IMR-90 (cell line): ENCODE measurements at regions not wholly inside any gene's neighbourhood (a gene's known extent, or its start where the extent isn't known, plus 50 kb on each side); places are given as distances from the start of the nearest gene placed in this dataset.

Source experiments
- ATAC-seq: fragments of 200-7000 bp; cut with Tn5 transposase; 2 replicates; pipeline ENCODE4 v1.9.1; 2020; ENCODE audit warnings: low read depth, mild to moderate bottlenecking, moderate library complexity
- BruUV-seq: library from RNA; stranded (reverse); fragments of 400-500 nt; replicated peaks from 2 replicates; lab custom pipeline; 2021; lab: Mats Ljungman, UMichigan
- CTCF ChIA-PET: fragments of 300-600 bp; formaldehyde crosslinking; extraction: SDS; loops from one replicate; lab custom pipeline; 2021; ENCODE audit warnings: antibody characterized with exemption; lab: Yijun Ruan, JAX
- POLR2A ChIA-PET: fragments of 300-600 bp; sonication (Branson Sonifier 250); formaldehyde crosslinking; loops from one replicate; lab custom pipeline; 2022; ENCODE audit warnings: antibody characterized with exemption; ENCODE audit not compliant: unreplicated experiment; lab: Charles Lee
- DNase-seq: peaks from one replicate; pipeline ENCODE4 v3.0.0; 2013
- H2AFZ ChIP-seq: replicated peaks from 2 replicates; pipeline ENCODE3; 2013; ENCODE audit warnings: low read length, mild to moderate bottlenecking; ENCODE audit not compliant: poor library complexity
- H2AK5ac ChIP-seq: 2 replicates; pipeline ENCODE4 v1.6.1; 2013; ENCODE audit warnings: low read depth, low read length, inconsistent platforms
- H2AK9ac ChIP-seq: replicated peaks from 2 replicates; pipeline ENCODE3; 2013; ENCODE audit warnings: mild to moderate bottlenecking, low read depth, low read length, moderate library complexity; ENCODE audit not compliant: poor library complexity
- H2BK120ac ChIP-seq: 2 replicates; pipeline ENCODE4 v1.6.1; 2013; ENCODE audit warnings: low read depth, low read length, inconsistent platforms
- H2BK15ac ChIP-seq: 3 replicates; pipeline ENCODE4 v1.6.1; 2013; ENCODE audit warnings: low read depth, low read length, inconsistent platforms
- H2BK20ac ChIP-seq: 2 replicates; pipeline ENCODE4 v1.6.1; 2013; ENCODE audit warnings: low read depth, mild to moderate bottlenecking, inconsistent platforms, low read length, moderate library complexity
- H2BK5ac ChIP-seq: 2 replicates; pipeline ENCODE4 v1.6.1; 2013; ENCODE audit warnings: mild to moderate bottlenecking, low read depth, low read length, inconsistent platforms; ENCODE audit not compliant: poor library complexity, severe bottlenecking
- H3K14ac ChIP-seq: replicated peaks from 2 replicates; pipeline ENCODE4 v1.6.1; 2013; ENCODE audit warnings: low read depth, low read length, inconsistent platforms
- H3K18ac ChIP-seq: 2 replicates; pipeline ENCODE4 v1.6.1; 2013; ENCODE audit warnings: low read depth, low read length, control low read depth
- H3K23ac ChIP-seq: 2 replicates; pipeline ENCODE4 v1.6.1; 2013; ENCODE audit warnings: low read depth, low read length, inconsistent platforms
- H3K27ac ChIP-seq: 2 replicates; pipeline ENCODE4 v1.5.1; 2013; ENCODE audit warnings: mild to moderate bottlenecking, control low read depth, low read length; ENCODE audit not compliant: insufficient read depth
- H3K27me3 ChIP-seq: 2 replicates; pipeline ENCODE4 v1.6.1; 2013; ENCODE audit warnings: low read length; ENCODE audit not compliant: control insufficient read depth, insufficient read depth
- H3K36me3 ChIP-seq: 2 replicates; pipeline ENCODE4 v1.6.1; 2013; ENCODE audit warnings: low read length, mixed read lengths; ENCODE audit not compliant: control insufficient read depth, insufficient read depth
- H3K4ac ChIP-seq: 2 replicates; pipeline ENCODE4 v1.6.1; 2013; ENCODE audit warnings: low read depth, low read length, inconsistent platforms
- H3K4me1 ChIP-seq: 2 replicates; pipeline ENCODE4 v1.6.1; 2013; ENCODE audit warnings: low read length, mixed read lengths; ENCODE audit not compliant: control insufficient read depth, insufficient read depth
- H3K4me2 ChIP-seq: 2 replicates; pipeline ENCODE4 v1.6.1; 2013; ENCODE audit warnings: low read depth, mild to moderate bottlenecking, control low read depth, low read length, moderate library complexity
- H3K4me3 ChIP-seq: 2 replicates; pipeline ENCODE4 v1.5.1; 2013; ENCODE audit warnings: low read depth, mild to moderate bottlenecking, control low read depth, low read length, moderate library complexity; ENCODE audit not compliant: insufficient read depth
- H3K56ac ChIP-seq: 2 replicates; pipeline ENCODE4 v1.6.1; 2013; ENCODE audit warnings: low read length, inconsistent platforms; ENCODE audit not compliant: insufficient read depth; ENCODE audit errors: extremely low read depth
- H3K79me1 ChIP-seq, 2 experiments: 2 replicates each; pipeline ENCODE4 v1.6.1; 2013; ENCODE audit warnings: low read length in 2 of 2, inconsistent platforms in 1 of 2, low read depth in 1 of 2
- H3K9ac ChIP-seq: 2 replicates; pipeline ENCODE4 v1.6.1; 2013; ENCODE audit warnings: low read depth, low read length, control low read depth
- H3K9me1 ChIP-seq: 2 replicates; pipeline ENCODE4 v1.6.1; 2013; ENCODE audit warnings: low read length, inconsistent platforms; ENCODE audit not compliant: insufficient read depth
- H3K9me3 ChIP-seq: 2 replicates; pipeline ENCODE4 v1.6.1; 2013; ENCODE audit warnings: low read length; ENCODE audit not compliant: control insufficient read depth, insufficient read depth
- H4K20me1 ChIP-seq: 2 replicates; pipeline ENCODE4 v1.6.1; 2013; ENCODE audit warnings: low read length, inconsistent platforms; ENCODE audit not compliant: insufficient read depth
- H4K5ac ChIP-seq: 2 replicates; pipeline ENCODE4 v1.6.1; 2013; ENCODE audit warnings: mild to moderate bottlenecking, low read depth, low read length, control low read depth
- H4K8ac ChIP-seq, 2 experiments: 2 replicates each; pipeline ENCODE4 v1.6.1; 2013; ENCODE audit warnings: low read depth in 2 of 2, low read length in 2 of 2, control low read depth in 1 of 2, inconsistent platforms in 1 of 2
- H4K91ac ChIP-seq: 2 replicates; pipeline ENCODE4 v1.6.1; 2013; ENCODE audit warnings: low read depth, low read length, inconsistent platforms; ENCODE audit not compliant: insufficient read depth
- BHLHE40 ChIP-seq: fragments of 150-350 bp; IDR thresholded peaks from 2 replicates; pipeline ENCODE4 v1.6.1; 2016; ENCODE audit warnings: mild to moderate bottlenecking, low read depth, low read length
- CEBPB ChIP-seq: IDR thresholded peaks from 2 replicates; pipeline ENCODE4 v1.6.1; 2012; ENCODE audit warnings: low read depth, low read length, improper control_type of control experiment
- CHD1 ChIP-seq: IDR thresholded peaks from 2 replicates; pipeline ENCODE4 v1.6.1; 2012; ENCODE audit warnings: low read depth, low read length, improper control_type of control experiment
- ELK1 ChIP-seq: fragments of 150-350 bp; IDR thresholded peaks from 2 replicates; pipeline ENCODE4 v1.6.1; 2016; ENCODE audit warnings: low read depth, mild to moderate bottlenecking, low read length, moderate library complexity, borderline replicate concordance
- FOS ChIP-seq: fragments of 150-350 bp; IDR thresholded peaks from 2 replicates; pipeline ENCODE4 v1.6.1; 2016; ENCODE audit warnings: low read depth, low read length
- MAFK ChIP-seq: IDR thresholded peaks from 2 replicates; pipeline ENCODE4 v1.6.1; 2012; ENCODE audit warnings: low read depth, low read length, improper control_type of control experiment
- MXI1 ChIP-seq: IDR thresholded peaks from 2 replicates; pipeline ENCODE4 v1.6.1; 2012; ENCODE audit warnings: low read depth, mild to moderate bottlenecking, low read length, moderate library complexity, borderline replicate concordance
- NFE2L2 ChIP-seq: fragments of 150-350 bp; IDR thresholded peaks from 2 replicates; pipeline ENCODE4 v1.6.1; 2016; ENCODE audit warnings: low read depth, mild to moderate bottlenecking, low read length
- POLR2A ChIP-seq: IDR thresholded peaks from 2 replicates; pipeline ENCODE4 v1.6.1; 2012; ENCODE audit warnings: mild to moderate bottlenecking, low read depth, low read length
- RAD21 ChIP-seq: IDR thresholded peaks from 2 replicates; pipeline ENCODE4 v1.6.1; 2012; ENCODE audit warnings: low read length, improper control_type of control experiment
- RCOR1 ChIP-seq: IDR thresholded peaks from 2 replicates; pipeline ENCODE4 v1.6.1; 2012; ENCODE audit warnings: mild to moderate bottlenecking, low read length, improper control_type of control experiment; ENCODE audit not compliant: insufficient replicate concordance
- RFX5 ChIP-seq: IDR thresholded peaks from 2 replicates; pipeline ENCODE4 v1.8.0; 2012; ENCODE audit warnings: low read depth, mild to moderate bottlenecking, low read length, moderate library complexity
- SMC3 ChIP-seq: fragments of 150-350 bp; IDR thresholded peaks from 2 replicates; pipeline ENCODE4 v1.6.1; 2016; ENCODE audit warnings: low read depth, mild to moderate bottlenecking, antibody characterized with exemption, low read length, moderate library complexity
- USF2 ChIP-seq: fragments of 150-350 bp; IDR thresholded peaks from 2 replicates; pipeline ENCODE4 v1.6.1; 2017; ENCODE audit warnings: mild to moderate bottlenecking, antibody characterized with exemption, low read length, low read depth
- WGBS, 2 experiments: methylation state at CpG; one replicate each; pipeline versions ENCODE4 v1.1.5 to v1.1.7; 2013; ENCODE audit warnings: missing lambda C conversion rate in 2 of 2; ENCODE audit not compliant: insufficient read length in 1 of 2; ENCODE audit errors: extremely low coverage in 2 of 2; 5-methylcytosine and 5-hydroxymethylcytosine counted together
- dilution Hi-C: fragments of 300-500 bp; cut with HindIII; formaldehyde crosslinking; loops from one replicate; pipeline ENCODE4 v1.14.3; 2018; ENCODE audit warnings: low sequenced_read_pairs; ENCODE audit not compliant: unreplicated experiment
- in situ Hi-C: fragments of 300-500 bp; cut with MboI; formaldehyde crosslinking; loops from 3 replicates; pipeline ENCODE4 v1.14.3; 2019; ENCODE audit warnings: low sequenced_read_pairs, inconsistent platforms, mixed read lengths
- intact Hi-C: fragments of 100-400 bp; cut with micrococcal nuclease; formaldehyde crosslinking; loops from 2 replicates; pipeline ENCODE4 v1.10.0; 2022

- H3K79me1 ChIP-seq: no peaks in the 10 kb centered on the region
- no peak overlapping the region for H3K4me2 ChIP-seq
- H3K9me3 ChIP-seq: no peaks in the 10 kb centered on the region; the same call in 1 of the 2 replicates
- H3K4me1 ChIP-seq: peaks cover 2% of the 10 kb centered on the region; the same call in 1 of the 2 replicates
- H2BK120ac ChIP-seq: no peak overlapping the region
- no peak overlapping the region for H2BK5ac ChIP-seq
- no peak for DNase-seq
- dilution Hi-C loops (no loop called here), intact Hi-C loops (loop anchor here (2.0 to 10.0 kb wide), 3 partner anchors 41 to 417 kb away; partner anchors contain the start of gene BCOR), in situ Hi-C loops (no loop called here)
- BruUV-seq: no TSS peak
- no peak for ATAC-seq
- H3K18ac ChIP-seq: no peak overlapping the region
- H3K4me3 ChIP-seq: no peak overlapping the region
- no peak overlapping the region for H2BK15ac ChIP-seq
- no peak overlapping the region for H2AK9ac ChIP-seq
- H3K14ac ChIP-seq: no peak overlapping the region
- ChIA-PET CTCF (interaction anchor here (0.5 kb wide), 1 partner anchor 223 kb away, joined by 4 read pairs; no protein-coding TSS in a partner anchor), POLR2A (no interaction called here)
- H3K4ac ChIP-seq: no peak overlapping the region
- no peak overlapping the region for H4K91ac ChIP-seq
- WGBS, 2 experiments: 30% methylated on average over 6 of the region's 42 CpGs; no CpG with 5 or more reads in 1 of the 2 experiments
- H2BK20ac ChIP-seq: no peak overlapping the region
- TF ChIP-seq SMC3 (no peak), CHD1 (no peak), FOS (no peak), MXI1 (no peak), USF2 (no peak), CEBPB (no peak), RAD21 (no peak), ELK1 (no peak), MAFK (no peak), RCOR1 (no peak), RFX5 (no peak), BHLHE40 (no peak), POLR2A (no peak), NFE2L2 (no peak)
- no peak overlapping the region for H2AK5ac ChIP-seq
- H2AFZ ChIP-seq: no peak overlapping the region
- no peak overlapping the region for H4K5ac ChIP-seq
- H3K27ac ChIP-seq: no peak overlapping the region
- H4K20me1 ChIP-seq: no peaks in the 10 kb centered on the region
- no peaks in the 10 kb centered on the region for H3K36me3 ChIP-seq
- H3K23ac ChIP-seq: no peak overlapping the region
- no peak overlapping the region for H3K9ac ChIP-seq
- H3K9me1 ChIP-seq: no peaks in the 10 kb centered on the region
- no peak overlapping the region for H3K56ac ChIP-seq
- no peak overlapping the region for H4K8ac ChIP-seq
- peaks cover 17% of the 10 kb centered on the region; the same call in 1 of the 2 replicates for H3K27me3 ChIP-seq
Observed at GRCh38 chrX:40152173-40152711, 54.5 kb upstream of the BCOR start.
